ENCODE measurements at regions not wholly inside any gene's neighbourhood (a gene's known extent, or its start where the extent isn't known, plus 50 kb on each side); places are given as distances from the start of the nearest gene placed in this dataset.
"Not testable (repeated sequence)": the region's sequence is repeated elsewhere in the genome, so short reads cannot be mapped to it uniquely, and the experiment has no call there.

GRCh38 chr12:9310645-9311044 is 102.5 kb upstream of the PZP start:
- not testable (repeated sequence) for TF ChIP-seq POLR2AphosphoS5, POLR2A, TAF1, POU2F2 (IDR thresholded peaks at IDR 0.05; ENCODE audit: low read depth, low read length)
